ENCODE measurements at regions not wholly inside any gene's neighbourhood (a gene's known extent, or its start where the extent isn't known, plus 50 kb on each side); places are given as distances from the start of the nearest gene placed in this dataset.
"Not testable (repeated sequence)": the region's sequence is repeated elsewhere in the genome, so short reads cannot be mapped to it uniquely, and the experiment has no call there.

DNA sequence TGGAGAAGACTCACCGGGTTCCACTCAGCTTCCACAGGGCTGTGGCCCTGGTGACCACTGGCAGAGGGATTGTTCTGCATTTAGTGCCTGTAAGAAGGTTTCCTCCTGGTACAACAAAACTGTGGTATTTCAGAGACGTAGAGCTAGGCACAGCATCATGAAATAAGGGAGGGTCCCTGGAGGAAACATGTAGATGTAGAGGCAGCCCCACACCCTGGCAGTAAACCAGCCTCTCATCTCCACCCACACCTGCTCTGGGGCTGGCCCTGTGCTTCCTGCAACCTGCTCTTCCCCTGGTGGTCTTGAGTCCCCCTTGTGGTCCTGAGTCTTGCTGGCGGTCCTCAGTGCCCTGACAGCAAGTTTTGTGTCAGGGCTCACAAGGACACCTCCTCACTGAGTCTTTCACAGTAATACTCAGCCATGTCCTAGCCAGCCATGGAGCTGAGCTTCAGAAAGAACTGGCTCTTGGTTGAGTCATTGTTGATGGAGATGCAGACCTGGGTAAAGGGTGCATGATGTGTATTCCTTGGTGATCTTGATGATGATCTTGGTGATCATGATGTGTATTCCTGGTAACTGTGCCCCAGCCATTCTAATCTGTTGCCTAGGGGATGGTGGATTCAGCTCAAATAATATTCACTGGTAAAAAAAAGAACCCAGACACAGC is 121.8 kb downstream of the OR4M2 start:
- not testable (repeated sequence) for DNase-seq

- DNase-seq, result not testable (repeated sequence)
These were observed 122.9 kb downstream of the OR4M2 start for GRCh38 chr15:22203208-22203607.

- not testable (repeated sequence) for DNase-seq
These were observed 128.8 kb downstream of the OR4M2 start for GRCh38 chr15:22209086-22209485.

GRCh38 chr15:22222596-22222995 is 142.3 kb downstream of the OR4M2 start:
- not testable (repeated sequence) for DNase-seq

DNA sequence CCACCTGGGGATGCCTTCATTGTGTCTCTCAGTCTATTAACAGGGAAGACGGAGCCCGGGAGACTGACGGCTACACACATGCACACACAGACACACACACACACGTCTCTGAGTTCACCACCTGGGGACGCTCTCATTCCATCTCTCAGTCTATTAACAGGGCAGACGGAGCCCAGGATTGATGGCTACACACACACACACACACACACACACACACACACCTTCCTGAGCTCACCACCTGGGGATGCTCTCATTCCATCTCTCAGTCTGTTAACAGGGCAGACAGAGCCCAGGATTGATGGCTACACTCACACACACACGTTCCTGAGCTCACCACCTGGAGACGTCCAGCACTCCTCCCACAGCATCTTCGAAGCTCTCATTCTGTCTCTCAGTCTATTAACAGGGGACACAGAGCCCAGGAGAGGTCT is 143.9 kb downstream of the OR4M2 start:
- no peak for DNase-seq

GRCh38 chr15:22224961-22225360 is 144.6 kb downstream of the OR4M2 start:
- DNase-seq, result not testable (repeated sequence)

DNA sequence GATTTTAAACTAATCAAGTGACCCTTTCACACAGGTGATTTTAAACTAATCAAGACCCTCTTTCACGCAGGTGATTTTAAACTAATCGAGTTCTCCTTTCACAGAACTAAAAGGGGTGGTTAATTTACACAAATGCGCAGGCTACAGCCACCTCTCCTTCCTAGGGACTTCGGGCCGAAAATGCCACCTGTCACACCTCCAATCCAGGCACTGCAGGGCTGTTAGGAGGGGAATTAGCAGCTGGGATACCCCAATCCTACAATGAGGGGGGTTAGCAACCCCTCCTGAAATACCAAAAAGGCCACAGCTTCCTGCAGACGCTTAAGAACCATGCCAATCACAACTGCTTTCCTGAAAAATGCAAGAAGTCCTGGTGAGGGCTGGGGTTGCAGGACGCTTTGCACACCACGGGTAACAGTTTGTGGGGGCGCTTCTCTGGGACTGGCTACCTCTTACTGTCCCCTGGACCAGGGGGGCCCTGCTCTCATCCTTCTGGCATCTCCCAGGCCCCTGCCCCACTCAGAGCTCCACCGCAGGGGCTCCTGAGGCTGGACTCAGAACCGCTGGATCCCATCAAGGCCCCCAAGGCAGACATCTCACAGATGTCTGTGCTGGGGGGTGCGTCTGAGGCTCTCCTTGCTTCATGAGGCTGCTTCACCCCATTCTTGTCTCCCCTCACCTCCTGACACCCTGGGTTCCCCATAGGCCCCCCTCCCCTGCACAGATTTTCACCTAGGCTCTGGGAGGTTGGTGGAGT is 145.9 kb downstream of the OR4M2 start:
- no peak for DNase-seq

DNA sequence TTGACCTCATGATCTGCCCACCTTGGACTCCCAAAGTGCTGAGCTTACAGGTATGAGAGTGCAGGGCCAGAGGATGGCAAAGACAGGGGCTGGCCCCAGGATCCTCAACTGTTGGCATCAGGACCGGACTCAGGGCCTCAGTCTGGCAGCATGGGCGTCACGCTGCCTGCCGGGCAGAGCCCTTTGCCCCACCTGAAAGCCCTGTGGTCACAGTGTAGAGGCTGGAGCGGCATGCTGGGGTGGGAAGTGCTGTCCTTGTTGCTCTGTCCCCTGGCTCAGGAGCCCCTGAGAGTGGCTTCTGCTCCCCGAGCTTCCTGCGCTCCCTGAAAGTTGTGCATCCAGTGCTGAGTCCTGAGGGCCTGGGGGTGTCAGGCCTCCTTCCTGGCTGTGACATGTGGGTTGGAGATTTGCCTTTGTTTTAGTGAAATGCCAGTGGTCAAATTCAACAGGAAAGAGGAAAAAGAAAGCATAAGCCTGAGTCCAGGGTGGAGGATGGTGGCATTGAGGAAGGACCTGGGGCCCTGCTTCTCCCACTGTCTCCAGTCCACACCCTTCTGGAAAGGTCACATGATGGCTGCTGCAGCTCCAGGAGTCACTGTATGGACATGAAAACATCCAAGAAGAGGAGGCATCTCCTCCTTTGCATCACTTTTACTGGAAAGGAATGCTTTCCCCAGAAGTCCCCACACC is 147.2 kb downstream of the OR4M2 start:
- no peak for DNase-seq

DNA sequence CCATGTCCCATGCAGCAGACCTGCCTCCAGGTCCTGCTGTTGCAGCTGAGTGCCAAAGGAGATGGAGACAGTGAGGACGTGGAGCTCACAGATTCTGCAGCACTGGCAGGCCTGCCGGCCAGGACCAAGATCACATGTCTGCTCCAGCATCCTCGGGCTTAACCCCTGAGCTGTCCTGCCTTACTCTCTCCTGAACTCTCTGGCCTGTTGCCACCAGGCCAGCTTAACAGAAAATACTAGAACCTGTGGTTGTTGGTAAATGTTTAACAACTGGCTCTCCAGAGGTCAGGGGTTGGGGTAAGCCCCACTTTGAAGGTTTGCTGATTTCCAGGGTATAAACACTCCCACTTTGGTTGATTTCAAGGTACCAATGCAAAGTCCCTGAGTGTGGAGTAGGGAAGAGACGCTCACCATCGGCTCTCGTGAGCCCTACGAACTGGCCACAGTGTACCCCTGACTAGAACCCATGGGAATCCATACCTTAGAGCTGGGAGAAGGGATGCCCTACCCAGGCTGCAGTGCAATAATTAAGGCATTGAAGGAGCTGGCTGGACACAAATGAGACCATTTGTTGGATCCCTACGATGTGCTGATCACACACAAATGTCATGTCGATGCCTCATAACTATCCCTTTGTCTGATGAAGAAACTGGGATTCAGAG is 147.9 kb downstream of the OR4M2 start:
- DNase-seq, result no peak

DNA sequence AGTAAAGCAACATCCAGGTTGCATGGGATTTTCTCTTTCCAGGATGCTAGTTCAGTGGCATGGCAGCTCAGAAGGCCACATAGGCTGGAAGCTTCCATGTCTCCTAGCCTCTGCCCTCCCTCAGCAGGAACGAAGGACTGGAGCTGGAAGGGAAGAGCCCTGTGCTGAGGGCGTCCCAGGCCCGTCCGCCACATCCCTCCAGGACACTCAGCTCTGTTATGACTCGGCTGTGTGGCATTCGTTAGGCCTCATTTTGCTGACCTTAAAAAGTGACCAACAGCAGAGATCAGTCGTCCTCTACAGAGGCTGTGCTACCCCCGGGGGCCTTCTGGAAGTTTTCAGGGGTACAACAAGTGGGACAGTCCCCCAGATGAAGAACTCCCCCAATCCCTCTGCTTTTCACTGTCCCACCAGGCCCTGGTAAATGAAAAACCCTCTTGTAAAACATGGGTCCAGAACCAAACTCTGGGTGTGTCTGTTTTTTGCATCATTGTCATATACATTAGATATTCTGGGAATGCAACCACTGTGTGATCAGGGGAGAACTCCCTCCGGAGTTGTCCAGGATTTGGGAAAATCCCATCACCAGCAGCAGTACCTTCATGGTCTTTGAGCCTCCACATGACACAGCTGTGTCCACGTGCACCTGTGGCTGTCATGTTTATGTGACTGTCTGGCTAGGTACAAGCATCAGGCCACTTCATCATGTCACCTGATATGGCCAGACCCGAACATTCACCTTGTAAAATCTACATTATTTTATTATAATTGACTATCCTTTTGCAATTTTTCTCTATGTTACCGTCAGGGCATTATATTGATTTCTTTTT is 149.9 kb downstream of the OR4M2 start:
- no peak for DNase-seq

DNA sequence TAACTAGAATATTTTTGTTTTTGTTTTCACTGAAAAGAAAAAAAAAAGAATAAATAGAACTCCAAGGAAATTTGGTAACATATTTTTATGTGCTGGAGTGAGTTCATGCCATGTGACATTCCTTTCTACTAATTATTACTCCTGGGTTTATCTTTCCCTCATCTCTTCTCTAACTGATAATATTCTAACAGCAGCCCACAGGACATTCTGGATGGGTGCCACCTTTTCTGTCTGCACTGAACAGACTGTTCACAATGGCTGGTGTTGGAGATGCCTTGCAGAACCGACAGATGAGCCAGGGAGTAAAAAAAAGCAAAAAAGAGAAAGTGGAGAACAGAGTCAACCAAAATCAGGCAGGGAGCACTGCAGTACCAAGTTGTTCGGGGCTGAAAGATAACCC is 151.3 kb downstream of the OR4M2 start:
- DNase-seq, result no peak

- DNase-seq, result no peak
These were observed 152.3 kb downstream of the OR4M2 start for GRCh38 chr15:22232675-22233074.

DNA sequence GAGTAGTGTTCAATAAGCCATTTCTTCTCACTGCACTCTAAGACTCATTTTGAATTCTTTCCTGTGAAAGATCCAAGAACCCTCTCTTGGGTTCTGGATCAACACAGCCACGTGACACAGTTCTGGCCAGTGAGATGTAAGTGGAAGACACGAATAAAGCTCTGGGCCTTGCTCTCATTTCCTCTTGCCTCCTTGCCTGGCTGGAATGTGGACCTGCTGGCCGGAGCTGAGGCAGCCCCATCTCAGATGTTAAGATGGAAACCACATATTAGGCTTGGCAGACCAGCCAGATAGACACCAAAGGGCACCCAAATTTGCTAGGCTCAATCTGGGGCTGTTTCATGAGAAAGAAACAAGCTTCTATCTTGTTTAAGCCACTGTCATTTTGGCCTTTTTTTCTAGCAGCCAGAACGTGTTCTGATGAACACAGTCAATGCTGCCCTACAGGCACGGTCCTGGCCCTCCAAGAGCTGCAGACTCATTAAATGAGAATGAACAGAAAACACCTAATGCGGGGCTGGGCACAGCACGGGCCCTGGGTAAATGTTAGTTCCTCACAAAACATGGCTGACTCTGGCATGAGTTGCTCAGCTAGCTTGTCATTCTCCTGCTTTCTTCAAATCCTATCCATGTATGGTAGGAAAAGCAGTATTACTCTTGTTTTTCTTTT is 155.1 kb downstream of the OR4M2 start:
- not testable (repeated sequence) for DNase-seq

- DNase-seq, result no peak
These were observed 156.1 kb downstream of the OR4M2 start for GRCh38 chr15:22236469-22236868.

DNA sequence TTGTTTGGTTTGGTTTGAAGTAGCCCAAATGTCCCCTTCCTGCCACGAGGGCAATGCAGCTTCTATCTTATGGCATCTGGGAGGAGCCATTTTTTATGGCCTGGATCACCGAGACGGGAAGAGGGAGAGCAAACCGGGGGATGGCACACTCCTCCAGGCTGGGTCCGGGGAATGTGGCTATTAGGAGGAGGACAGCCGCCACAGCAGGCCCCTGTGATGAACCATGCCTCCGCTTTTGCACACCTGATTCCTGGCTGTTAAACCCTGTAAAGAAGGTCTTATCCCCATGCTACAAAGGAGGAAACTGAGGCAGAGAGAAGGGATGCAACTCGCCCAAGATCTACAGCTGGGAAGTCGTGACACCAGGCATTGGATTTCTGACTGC is 157.6 kb downstream of the OR4M2 start:
- no peak for DNase-seq

DNA sequence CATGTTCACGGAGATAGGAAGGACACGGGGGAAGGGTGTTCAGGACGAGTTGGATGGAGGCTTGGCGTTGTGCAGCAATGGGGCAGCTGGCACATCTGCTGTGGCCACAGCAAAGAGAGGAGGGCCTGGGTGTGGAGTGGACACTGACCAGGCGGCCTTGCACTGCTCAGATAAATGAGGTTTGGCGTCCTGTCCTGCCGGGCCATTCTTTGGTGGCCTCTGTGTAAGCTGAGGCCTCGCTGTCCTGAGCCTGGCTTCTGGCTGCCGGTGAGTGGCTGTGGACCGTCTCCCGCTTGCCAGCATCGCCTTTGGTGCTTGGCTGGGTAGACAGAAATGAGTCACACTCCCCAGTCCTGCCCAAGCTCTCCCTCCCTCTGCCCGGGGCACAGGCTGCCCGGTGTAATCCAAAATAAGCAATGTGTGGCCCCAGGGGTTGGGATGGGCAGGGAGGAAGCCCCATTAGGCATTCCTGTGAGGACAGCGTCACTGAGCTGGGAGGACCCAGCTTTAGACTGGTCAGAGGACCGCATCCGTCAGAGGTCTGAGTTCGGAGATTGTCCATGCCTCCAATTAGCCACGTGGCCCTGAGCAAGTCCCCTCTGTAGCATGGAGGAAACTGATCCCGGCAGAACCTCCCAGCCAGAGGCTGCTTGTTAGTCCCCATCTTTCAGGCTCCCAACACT is 158.1 kb downstream of the OR4M2 start:
- DNase-seq, result not testable (repeated sequence)

- not testable (repeated sequence) for DNase-seq
These were observed 158.9 kb downstream of the OR4M2 start for GRCh38 chr15:22238959-22239805.

DNA sequence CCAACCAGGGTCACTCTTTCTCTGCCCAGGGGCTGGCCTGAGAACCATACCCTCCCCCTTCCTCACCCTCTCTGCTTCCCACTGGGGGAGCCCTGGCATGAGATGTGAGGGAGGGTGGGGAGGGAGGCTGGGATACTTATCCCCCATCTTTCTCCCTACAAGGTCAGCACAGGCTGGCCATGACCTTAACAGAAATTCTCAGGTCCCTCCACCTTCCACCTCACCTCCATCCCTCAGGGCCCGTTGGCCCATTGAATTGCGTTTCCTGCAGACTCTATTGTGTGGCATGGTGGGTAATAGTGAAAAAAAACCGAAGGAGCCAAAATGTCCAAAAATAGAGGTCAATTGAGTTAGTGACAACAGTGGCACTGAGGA is 159.5 kb downstream of the OR4M2 start:
- DNase-seq, result no peak

DNA sequence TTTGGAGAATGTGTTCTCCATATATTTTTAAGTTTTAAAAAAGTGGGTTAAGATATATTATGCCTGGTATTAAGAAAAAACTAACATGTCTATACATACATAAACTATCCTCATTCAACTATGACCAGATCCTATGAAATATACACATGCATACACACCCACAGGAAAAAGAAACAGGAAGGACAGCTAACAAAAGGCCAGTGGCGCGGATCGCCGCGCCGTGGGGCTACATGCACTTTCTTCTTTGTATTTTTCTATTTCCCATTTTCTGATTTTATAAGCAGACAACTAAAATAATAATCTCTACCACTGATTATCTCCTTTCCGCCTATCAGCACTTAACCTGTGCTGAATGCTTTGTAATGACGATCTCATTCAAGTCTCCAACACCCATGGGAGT is 160.1 kb downstream of the OR4M2 start:
- DNase-seq, result no peak

- no peak for DNase-seq
These were observed 160.7 kb downstream of the OR4M2 start for GRCh38 chr15:22240986-22241385.
